C4-2B (cell line): ENCODE measurements at regions not wholly inside any gene's neighbourhood (a gene's known extent, or its start where the extent isn't known, plus 50 kb on each side); places are given as distances from the start of the nearest gene placed in this dataset.
"Not testable (repeated sequence)": the region's sequence is repeated elsewhere in the genome, so short reads cannot be mapped to it uniquely, and the experiment has no call there.

Experiments
- H3K27ac ChIP-seq: fragments of 450-650 bp; 2 replicates; pipeline ENCODE4 v1.5.1; 2017
- CTCF ChIP-seq: fragments of 450-650 bp; conservative IDR thresholded peaks from 2 replicates; pipeline ENCODE4 v1.5.1; 2017; ENCODE audit warnings: mild to moderate bottlenecking
- ZFX ChIP-seq: fragments of 450-650 bp; IDR thresholded peaks from 2 replicates; pipeline ENCODE4 v1.6.1; 2017

GRCh38 chr3:191135175-191135574 lies 63.9 kb upstream of the OSTN start:
- no peak overlapping the region for H3K27ac ChIP-seq
- TF ChIP-seq CTCF, result no peak
- TF ChIP-seq ZFX, result no peak

DNA sequence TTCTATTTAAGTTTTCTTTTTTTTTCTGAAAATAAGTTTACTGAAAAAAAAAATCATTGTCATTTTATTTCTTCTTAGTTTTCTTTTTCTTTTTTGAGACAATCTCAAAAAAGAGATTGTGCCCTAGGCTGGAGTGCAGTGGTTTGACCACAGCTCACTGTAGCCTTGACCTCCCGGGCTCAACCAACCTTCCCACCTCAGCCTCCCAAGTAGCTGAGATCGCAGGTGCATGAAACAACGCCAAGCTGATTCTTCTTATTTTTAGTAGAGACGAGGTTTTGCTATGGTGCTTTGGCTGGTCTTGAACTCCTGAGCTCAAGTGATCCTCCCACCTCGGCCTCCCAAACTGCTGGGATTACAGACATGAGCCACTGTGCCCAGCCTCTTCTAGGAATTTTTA lies 65.7 kb upstream of the OSTN start:
- H3K27ac ChIP-seq, result no peak overlapping the region
- TF ChIP-seq CTCF (no peak), ZFX (no peak)

- no peak for TF ChIP-seq CTCF
- TF ChIP-seq ZFX, result no peak
- H3K27ac ChIP-seq, result no peak overlapping the region
These were observed 67.7 kb upstream of the OSTN start for GRCh38 chr3:191131305-191131704.

- H3K27ac ChIP-seq, result not testable (repeated sequence)
These were observed 74.2 kb upstream of the OSTN start for GRCh38 chr3:191124891-191125290.

- TF ChIP-seq ZFX (no peak), CTCF (no peak)
- H3K27ac ChIP-seq, result no peak overlapping the region
These were observed 75.1 kb upstream of the OSTN start for GRCh38 chr3:191123946-191124345.

DNA sequence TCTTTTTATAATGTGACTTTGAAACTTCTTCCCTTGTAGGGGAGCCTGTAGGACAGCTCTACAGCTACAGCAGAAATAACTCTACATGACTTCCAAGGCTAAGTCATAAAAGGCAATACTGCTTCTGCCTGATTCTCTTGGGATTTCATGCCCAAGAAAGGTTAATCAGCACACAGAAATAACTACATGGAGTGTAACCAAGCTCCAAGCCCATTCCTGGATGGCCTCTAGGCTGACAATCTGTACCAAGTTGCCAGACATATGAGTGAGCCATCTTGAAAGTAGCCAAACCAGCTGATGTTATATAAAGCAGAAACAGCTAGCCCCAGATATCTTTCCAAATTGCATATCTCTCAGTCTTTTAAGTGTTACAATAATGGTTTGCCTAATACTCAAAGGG lies 75.8 kb upstream of the OSTN start:
- H3K27ac ChIP-seq, result no peak overlapping the region
- TF ChIP-seq CTCF (no peak), ZFX (no peak)

DNA sequence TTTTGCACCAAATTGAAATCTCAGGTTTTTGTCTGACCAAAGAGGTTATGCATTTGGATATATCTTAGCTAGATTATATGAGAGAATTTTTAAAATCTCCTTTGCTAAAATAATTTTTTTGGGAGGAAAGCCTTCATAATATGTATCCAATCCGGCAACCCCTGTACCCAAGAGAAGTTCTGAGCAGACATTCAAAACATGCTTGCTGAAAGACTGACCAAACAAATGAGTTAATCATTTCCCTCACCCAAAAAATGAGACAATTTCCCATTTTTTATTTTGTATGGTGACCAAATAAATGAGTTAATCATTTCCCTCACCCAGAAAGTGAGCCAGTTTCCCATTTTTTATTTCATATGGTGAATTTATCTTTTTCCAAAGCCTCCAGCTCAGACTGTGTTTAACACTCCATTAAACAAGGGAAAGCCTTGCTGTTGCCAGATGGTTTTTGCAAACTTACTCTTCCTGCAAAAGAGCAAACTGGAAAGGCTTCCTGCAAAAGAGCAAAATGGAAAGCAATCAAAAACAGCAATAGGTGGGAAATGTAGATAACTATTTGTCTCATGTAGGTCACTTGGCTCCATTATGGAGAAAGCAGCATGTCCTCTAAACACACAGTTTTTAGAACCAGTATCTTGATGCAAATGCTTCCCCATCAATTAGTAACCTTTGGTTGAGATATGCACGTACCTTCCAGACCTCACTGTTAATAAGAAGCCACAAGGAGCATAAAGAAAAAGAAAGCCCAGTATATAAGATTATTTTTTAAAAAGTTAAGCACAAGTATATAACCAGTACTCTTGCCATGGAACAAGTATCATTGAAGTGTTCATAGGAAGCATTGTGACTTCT lies 78.4 kb upstream of the OSTN start:
- TF ChIP-seq CTCF, result no peak
- no peak for TF ChIP-seq ZFX
- H3K27ac ChIP-seq, result no peak overlapping the region
